A549 (cell line): ENCODE measurements at regions not wholly inside any gene's neighbourhood (a gene's known extent, or its start where the extent isn't known, plus 50 kb on each side); places are given as distances from the start of the nearest gene placed in this dataset.

Experiments used
- ATAC-seq, 2 experiments: fragments of 200-7000 bp in 1 of 2; fragments of >200 bp in 1 of 2; cut with Nextera tagmentation in 1 of 2; cut with Tn5 transposase in 1 of 2; 3 replicates each; pipeline versions ENCODE4 v1.8.0 to v1.9.1; 2018 to 2020; ENCODE audit warnings: mild to moderate bottlenecking in 1 of 2, moderate library complexity in 1 of 2
- CTCF ChIA-PET: fragments of 300-600 bp; sonication (Branson Sonifier 250); formaldehyde crosslinking; extraction: SDS; loops from one replicate; lab custom pipeline; 2021; ENCODE audit warnings: antibody characterized with exemption, inconsistent platforms; lab: Yijun Ruan, JAX
- POLR2A ChIA-PET: fragments of 350-600 bp; formaldehyde crosslinking; extraction: SDS; loops from one replicate; lab custom pipeline; 2021; ENCODE audit warnings: antibody characterized with exemption, inconsistent platforms; lab: Yijun Ruan, JAX
- DNase-seq, 2 experiments: peaks; one replicate each; pipeline versions ENCODE4 v3.0.0 to v3.0.0-alpha.2; 2011 to 2016; ENCODE audit warnings: low read depth in 1 of 2, low spot score in 1 of 2
- FAIRE-seq: peaks from 2 replicates; lab custom pipeline; 2011; peaks lifted over from hg19 to GRCh38; lab: Jason Lieb, UNC
- H3K27ac ChIP-seq, 2 experiments: fragments of >200 bp; sonication (Bioruptor Twin); formaldehyde crosslinking; 3 replicates each; pipeline ENCODE4 v1.5.1; 2016 to 2017
- H3K4me1 ChIP-seq: fragments of >200 bp; sonication (Bioruptor Twin); formaldehyde crosslinking; 3 replicates; pipeline ENCODE4 v1.6.1; 2016
- H3K4me2 ChIP-seq: fragments of >200 bp; sonication (Bioruptor Twin); formaldehyde crosslinking; 3 replicates; pipeline ENCODE4 v1.6.1; 2016
- H3K4me3 ChIP-seq: fragments of >200 bp; sonication (Bioruptor Twin); formaldehyde crosslinking; 3 replicates; pipeline ENCODE4 v1.5.1; 2016
- H3K9me3 ChIP-seq: fragments of >200 bp; sonication (Bioruptor Twin); formaldehyde crosslinking; 3 replicates; pipeline ENCODE4 v1.6.1; 2016
- CBX8 ChIP-seq: fragments of 200-600 bp; sonication (generic); IDR thresholded peaks from 2 replicates; pipeline ENCODE4 v1.6.1; 2016
- CEBPB ChIP-seq, 2 experiments: fragments of >200 bp in 1 of 2; sonication (Bioruptor Twin) in 1 of 2; formaldehyde crosslinking in 1 of 2; IDR thresholded peaks; 2 replicates each; pipeline ENCODE4 v1.6.1; 2012 to 2016
- CHD2 ChIP-seq: fragments of 150-350 bp; IDR thresholded peaks from 2 replicates; pipeline ENCODE4 v1.6.1; 2014; ENCODE audit warnings: low read length; ENCODE audit not compliant: partially characterized antibody
- E2F6 ChIP-seq: IDR thresholded peaks from 2 replicates; pipeline ENCODE4 v1.6.1; 2012; ENCODE audit warnings: low read depth, borderline replicate concordance
- EHF ChIP-seq: fragments of 250-450 bp; sonication (Bioruptor Pico); IDR thresholded peaks from 2 replicates; pipeline ENCODE4 v1.5.0; 2020; ENCODE audit warnings: mild to moderate bottlenecking
- EHMT2 ChIP-seq: fragments of 200-600 bp; sonication (generic); IDR thresholded peaks from 2 replicates; pipeline ENCODE4 v1.6.1; 2016; ENCODE audit warnings: antibody characterized with exemption, low read depth, mild to moderate bottlenecking, moderate library complexity
- ELK1 ChIP-seq: fragments of 150-350 bp; IDR thresholded peaks from 2 replicates; pipeline ENCODE4 v1.6.1; 2014; ENCODE audit warnings: low read depth, mild to moderate bottlenecking, low read length
- FOSL2 ChIP-seq, 2 experiments: fragments of 450-650 bp in 1 of 2; fragments of >200 bp in 1 of 2; sonication (Bioruptor Twin) in 1 of 2; formaldehyde crosslinking; IDR thresholded peaks; 2 replicates each; pipeline versions ENCODE4 v1.5.0 to v1.6.1; 2016 to 2020; ENCODE audit warnings: mild to moderate bottlenecking in 1 of 2, moderate library complexity in 1 of 2
- FOXS1 ChIP-seq: fragments of 250-450 bp; sonication (Bioruptor Pico); IDR thresholded peaks from 2 replicates; pipeline ENCODE4 v1.5.0; 2020; ENCODE audit warnings: mild to moderate bottlenecking, moderate library complexity
- HEYL ChIP-seq: fragments of 250-450 bp; sonication (Bioruptor Pico); IDR thresholded peaks from 2 replicates; pipeline ENCODE4 v1.8.0; 2021; ENCODE audit warnings: mild to moderate bottlenecking, moderate library complexity
- HOXA7 ChIP-seq: fragments of 250-450 bp; sonication (Bioruptor Pico); IDR thresholded peaks from 2 replicates; pipeline ENCODE4 v1.5.0; 2020; ENCODE audit warnings: mild to moderate bottlenecking, moderate library complexity
- HOXB13 ChIP-seq: fragments of 250-450 bp; sonication (Bioruptor Pico); IDR thresholded peaks from 2 replicates; pipeline ENCODE4 v1.5.0; 2020; ENCODE audit warnings: low read depth, mild to moderate bottlenecking, moderate library complexity
- HOXB5 ChIP-seq: fragments of 250-450 bp; sonication (Bioruptor Pico); IDR thresholded peaks from 2 replicates; pipeline ENCODE4 v1.5.0; 2020; ENCODE audit warnings: mild to moderate bottlenecking, moderate library complexity
- JUNB ChIP-seq: fragments of >200 bp; sonication (Bioruptor Twin); formaldehyde crosslinking; IDR thresholded peaks from 2 replicates; pipeline ENCODE4 v1.6.1; 2016
- KDM5A ChIP-seq: fragments of 200-600 bp; sonication (generic); IDR thresholded peaks from 2 replicates; pipeline ENCODE4 v1.6.1; 2016; ENCODE audit warnings: antibody characterized with exemption, mild to moderate bottlenecking
- MAFK ChIP-seq: fragments of 450-650 bp; IDR thresholded peaks from 2 replicates; pipeline ENCODE4 v1.6.1; 2014; ENCODE audit not compliant: partially characterized antibody
- MAX ChIP-seq: IDR thresholded peaks from 2 replicates; pipeline ENCODE4 v1.6.1; 2012
- MAZ ChIP-seq: fragments of 150-350 bp; IDR thresholded peaks from 2 replicates; pipeline ENCODE4 v1.6.1; 2014; ENCODE audit warnings: antibody characterized with exemption, low read depth, low read length, borderline replicate concordance
- NR3C1 ChIP-seq: fragments of >200 bp; sonication (Bioruptor Twin); formaldehyde crosslinking; IDR thresholded peaks from 3 replicates; pipeline ENCODE4 v1.6.1; 2017
- POLR2A ChIP-seq: IDR thresholded peaks from 2 replicates; pipeline ENCODE4 v1.6.1; 2012; ENCODE audit warnings: mild to moderate bottlenecking, low read length
- POLR2AphosphoS2 ChIP-seq: conservative IDR thresholded peaks from 2 replicates; pipeline ENCODE4 v1.6.1; 2012; ENCODE audit warnings: low read length, improper control_type of control experiment, inconsistent platforms
- RNF2 ChIP-seq: fragments of 200-600 bp; sonication (generic); IDR thresholded peaks from 2 replicates; pipeline ENCODE4 v1.6.1; 2016; ENCODE audit warnings: low read depth, mild to moderate bottlenecking, antibody characterized with exemption, moderate library complexity, borderline replicate concordance
- TFCP2L1 ChIP-seq: fragments of 250-450 bp; sonication (Bioruptor Pico); IDR thresholded peaks from 2 replicates; pipeline ENCODE4 v1.5.0; 2021; ENCODE audit warnings: mild to moderate bottlenecking
- TP53 ChIP-seq: fragments of 250-450 bp; sonication (Bioruptor Pico); IDR thresholded peaks from 2 replicates; pipeline ENCODE4 v1.5.0; 2021; ENCODE audit warnings: mild to moderate bottlenecking, moderate library complexity
- WGBS: methylation state at CpG from one replicate; pipeline ENCODE4 v1.1.6; 2017; ENCODE audit errors: missing lambda C conversion rate; 5-methylcytosine and 5-hydroxymethylcytosine counted together
- TF ChIP-seq, protein P1 (sequence below): fragments of 250-450 bp; sonication (Bioruptor Pico); IDR thresholded peaks from 2 replicates; pipeline ENCODE4 v1.5.0; 2020; ENCODE audit warnings: low read depth, mild to moderate bottlenecking, moderate library complexity
- TF ChIP-seq, protein P2 (sequence below): fragments of >200 bp; sonication (Bioruptor Twin); formaldehyde crosslinking; IDR thresholded peaks from 3 replicates; pipeline ENCODE4 v1.6.1; 2016
- TF ChIP-seq, protein P3 (sequence below): fragments of 250-450 bp; sonication (Bioruptor Pico); IDR thresholded peaks from 2 replicates; pipeline ENCODE4 v1.5.0; 2021; ENCODE audit warnings: mild to moderate bottlenecking, moderate library complexity, borderline replicate concordance

DNA sequence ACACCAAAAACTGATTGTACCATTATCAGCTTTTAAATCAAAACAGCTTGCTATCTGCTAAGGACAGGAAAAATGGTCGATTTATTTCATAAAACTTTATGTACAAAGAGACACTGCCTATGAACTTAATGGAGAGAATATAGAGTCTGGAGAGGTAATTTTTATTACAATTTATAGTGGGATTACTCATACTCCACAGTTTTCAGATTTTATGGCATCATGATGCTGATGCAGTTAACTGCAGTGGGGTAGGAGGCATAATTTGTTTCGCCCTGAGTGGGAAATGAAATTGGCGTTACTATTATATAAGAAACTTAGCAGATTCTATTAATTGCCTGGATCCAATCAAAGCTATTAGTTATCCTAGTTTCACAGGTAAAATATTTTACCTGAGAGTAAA is 301.4 kb downstream of the KLF12 start:
- ATAC-seq = no peak
- no peaks in the 10 kb centered on the region for H3K9me3 ChIP-seq
- H3K27ac ChIP-seq = no peak overlapping the region
- peaks cover 11% of the 10 kb centered on the region for H3K4me1 ChIP-seq
- FAIRE-seq = no peak
- ChIA-PET CTCF (interaction anchor here (1.6 kb wide), 1 partner anchor 454 kb away, joined by 12 read pairs; no protein-coding TSS in a partner anchor), POLR2A (no interaction called here)
- TF ChIP-seq CEBPB (IDR thresholded peaks at IDR 0.05) = no peak
- TF ChIP-seq, protein P1, sequence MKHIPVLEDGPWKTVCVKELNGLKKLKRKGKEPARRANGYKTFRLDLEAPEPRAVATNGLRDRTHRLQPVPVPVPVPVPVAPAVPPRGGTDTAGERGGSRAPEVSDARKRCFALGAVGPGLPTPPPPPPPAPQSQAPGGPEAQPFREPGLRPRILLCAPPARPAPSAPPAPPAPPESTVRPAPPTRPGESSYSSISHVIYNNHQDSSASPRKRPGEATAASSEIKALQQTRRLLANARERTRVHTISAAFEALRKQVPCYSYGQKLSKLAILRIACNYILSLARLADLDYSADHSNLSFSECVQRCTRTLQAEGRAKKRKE (CRISPR knock-in tag) = no peak
- no peak for TF ChIP-seq CBX8
- TF ChIP-seq HOXB5 (CRISPR knock-in tag) = no peak
- no peak for TF ChIP-seq HEYL (CRISPR knock-in tag)
- TF ChIP-seq NR3C1 = no peak
- no peak for TF ChIP-seq KDM5A
- no peak for TF ChIP-seq CHD2
- TF ChIP-seq MAZ = no peak
- TF ChIP-seq POLR2AphosphoS2 = no peak
- H3K4me2 ChIP-seq = no peak overlapping the region; the same call in 2 of the 3 replicates
- H3K4me3 ChIP-seq = no peak overlapping the region
- 65% methylated on average over 3 of the region's 3 CpGs for WGBS
- no peak for DNase-seq

DNA sequence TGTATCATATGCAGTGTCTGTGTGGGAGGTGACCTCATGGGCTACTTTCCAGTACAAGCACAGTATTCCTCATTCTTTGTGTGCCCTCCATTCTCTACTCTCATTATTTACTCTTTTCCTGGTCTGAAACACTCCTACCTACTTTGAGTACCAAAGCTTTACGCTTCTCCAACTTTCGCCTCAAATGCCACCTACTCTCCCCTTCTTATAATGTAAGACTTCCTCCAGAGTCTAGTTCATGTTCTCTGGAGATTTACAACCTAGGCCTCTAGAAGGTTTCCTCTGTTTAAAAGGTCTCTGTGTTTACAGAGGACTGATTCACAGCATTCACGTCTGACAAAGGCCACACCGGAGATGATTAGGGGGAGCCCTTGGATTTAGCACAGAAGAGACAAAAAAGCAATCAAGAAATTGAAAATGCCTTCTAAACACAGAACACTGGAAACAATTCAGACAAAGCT is 302.0 kb downstream of the KLF12 start:
- H3K4me3 ChIP-seq = no peak overlapping the region
- ChIA-PET CTCF (interaction anchor here (1.6 kb wide), 1 partner anchor 455 kb away, joined by 12 read pairs; no protein-coding TSS in a partner anchor), POLR2A (no interaction called here)
- H3K9me3 ChIP-seq = no peaks in the 10 kb centered on the region
- 39% methylated on average over 4 of the region's 4 CpGs for WGBS
- peaks cover 11% of the 10 kb centered on the region for H3K4me1 ChIP-seq
- TF ChIP-seq POLR2A (no peak), HOXA7 (CRISPR knock-in tag) (no peak), HOXB13 (no peak), KDM5A (no peak), EHF (no peak), MAFK (no peak), ELK1 (no peak), TP53 (CRISPR knock-in tag) (no peak)
- TF ChIP-seq, protein P1 (CRISPR knock-in tag) = no peak
- TF ChIP-seq, protein P2, sequence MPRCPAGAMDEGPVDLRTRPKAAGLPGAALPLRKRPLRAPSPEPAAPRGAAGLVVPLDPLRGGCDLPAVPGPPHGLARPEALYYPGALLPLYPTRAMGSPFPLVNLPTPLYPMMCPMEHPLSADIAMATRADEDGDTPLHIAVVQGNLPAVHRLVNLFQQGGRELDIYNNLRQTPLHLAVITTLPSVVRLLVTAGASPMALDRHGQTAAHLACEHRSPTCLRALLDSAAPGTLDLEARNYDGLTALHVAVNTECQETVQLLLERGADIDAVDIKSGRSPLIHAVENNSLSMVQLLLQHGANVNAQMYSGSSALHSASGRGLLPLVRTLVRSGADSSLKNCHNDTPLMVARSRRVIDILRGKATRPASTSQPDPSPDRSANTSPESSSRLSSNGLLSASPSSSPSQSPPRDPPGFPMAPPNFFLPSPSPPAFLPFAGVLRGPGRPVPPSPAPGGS = no peak
- DNase-seq = peak in 1 of 2 experiments; percentile 6
- peak in 1 of 2 experiments; percentile 56; a peak in 2 of 6 replicates for ATAC-seq
- H3K4me2 ChIP-seq = peak overlapping the region; percentile 25
- FAIRE-seq = no peak
- 0 out of 6 replicates have a peak overlapping the region, but pooled peaks of 1 of the 2 experiments have one; percentile 12 for H3K27ac ChIP-seq

DNA sequence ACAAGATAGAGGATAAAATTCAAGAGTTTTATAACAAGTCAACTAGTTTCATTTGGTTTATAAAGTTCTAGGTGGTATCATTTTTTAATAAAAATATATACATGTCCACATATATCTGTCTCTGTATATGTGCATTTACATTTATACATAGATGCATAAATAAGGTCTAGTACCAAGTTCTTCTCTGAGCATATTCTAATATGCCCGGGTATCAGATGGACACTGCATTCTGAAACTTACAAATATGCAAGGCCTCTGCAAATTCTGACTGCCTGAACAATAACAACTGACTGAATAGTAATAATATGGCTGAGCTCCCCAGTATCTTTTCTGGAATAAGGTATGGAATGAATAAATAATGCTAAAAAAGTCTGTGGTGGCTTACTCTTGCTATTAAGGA is 304.8 kb downstream of the KLF12 start:
- H3K27ac ChIP-seq = no peak overlapping the region
- no peaks in the 10 kb centered on the region for H3K9me3 ChIP-seq
- POLR2A ChIA-PET = no interaction called here
- 89% methylated on average over 1 of the region's 1 CpG for WGBS
- DNase-seq (no peak), ATAC-seq (no peak), FAIRE-seq (no peak)
- CTCF ChIA-PET = interaction anchor here (1.5 kb wide), 1 partner anchor 458 kb away, joined by 4 read pairs; no protein-coding TSS in a partner anchor
- no peak overlapping the region for H3K4me3 ChIP-seq
- H3K4me2 ChIP-seq = no peak overlapping the region
- H3K4me1 ChIP-seq = peaks cover 11% of the 10 kb centered on the region
- TF ChIP-seq E2F6 (no peak), JUNB (no peak), EHMT2 (no peak), FOSL2 (IDR thresholded peaks at IDR 0.05) (no peak), FOSL2 (CRISPR knock-in tag; IDR thresholded peaks at IDR 0.05) (no peak), HOXB13 (no peak), TFCP2L1 (CRISPR knock-in tag) (no peak), POLR2AphosphoS2 (no peak), FOXS1 (CRISPR knock-in tag) (no peak), RNF2 (no peak), MAX (no peak)
- TF ChIP-seq, protein P1 (CRISPR knock-in tag) = no peak
- TF ChIP-seq, protein P3, sequence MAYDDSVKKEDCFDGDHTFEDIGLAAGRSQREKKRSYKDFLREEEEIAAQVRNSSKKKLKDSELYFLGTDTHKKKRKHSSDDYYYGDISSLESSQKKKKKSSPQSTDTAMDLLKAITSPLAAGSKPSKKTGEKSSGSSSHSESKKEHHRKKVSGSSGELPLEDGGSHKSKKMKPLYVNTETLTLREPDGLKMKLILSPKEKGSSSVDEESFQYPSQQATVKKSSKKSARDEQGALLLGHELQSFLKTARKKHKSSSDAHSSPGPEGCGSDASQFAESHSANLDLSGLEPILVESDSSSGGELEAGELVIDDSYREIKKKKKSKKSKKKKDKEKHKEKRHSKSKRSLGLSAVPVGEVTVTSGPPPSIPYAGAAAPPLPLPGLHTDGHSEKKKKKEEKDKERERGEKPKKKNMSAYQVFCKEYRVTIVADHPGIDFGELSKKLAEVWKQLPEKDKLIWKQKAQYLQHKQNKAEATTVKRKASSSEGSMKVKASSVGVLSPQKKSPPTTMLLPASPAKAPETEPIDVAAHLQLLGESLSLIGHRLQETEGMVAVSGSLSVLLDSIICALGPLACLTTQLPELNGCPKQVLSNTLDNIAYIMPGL = no peak
